ENCODE measurements at regions not wholly inside any gene's neighbourhood (a gene's known extent, or its start where the extent isn't known, plus 50 kb on each side); places are given as distances from the start of the nearest gene placed in this dataset.

DNA sequence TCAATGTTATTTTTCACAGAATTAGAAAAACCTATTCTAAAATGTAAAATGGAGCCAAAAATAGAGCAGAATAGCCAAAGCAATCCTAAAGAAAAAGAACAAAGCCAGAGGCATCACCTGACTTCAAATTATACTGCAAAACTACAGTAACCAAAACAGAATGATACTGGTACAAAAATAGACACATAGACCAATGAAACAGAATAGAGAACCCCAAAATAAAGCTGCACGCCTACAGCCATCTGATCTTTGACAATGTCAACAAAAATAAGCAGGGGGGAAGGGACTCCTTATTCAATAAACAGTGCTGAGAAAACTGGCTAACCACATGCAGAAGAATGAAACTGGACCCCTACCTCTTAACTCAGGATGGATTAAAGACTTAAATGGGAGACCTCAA, 65.8 kb upstream of the PDE4D start:
- peaks cover 3% of the 10 kb centered on the region for H3K4me1 ChIP-seq
- H3K27me3 ChIP-seq, result no peaks in the 10 kb centered on the region
- H3K36me3 ChIP-seq, result no peaks in the 10 kb centered on the region
- no peak overlapping the region for H3K27ac ChIP-seq
- TF ChIP-seq, protein P1, sequence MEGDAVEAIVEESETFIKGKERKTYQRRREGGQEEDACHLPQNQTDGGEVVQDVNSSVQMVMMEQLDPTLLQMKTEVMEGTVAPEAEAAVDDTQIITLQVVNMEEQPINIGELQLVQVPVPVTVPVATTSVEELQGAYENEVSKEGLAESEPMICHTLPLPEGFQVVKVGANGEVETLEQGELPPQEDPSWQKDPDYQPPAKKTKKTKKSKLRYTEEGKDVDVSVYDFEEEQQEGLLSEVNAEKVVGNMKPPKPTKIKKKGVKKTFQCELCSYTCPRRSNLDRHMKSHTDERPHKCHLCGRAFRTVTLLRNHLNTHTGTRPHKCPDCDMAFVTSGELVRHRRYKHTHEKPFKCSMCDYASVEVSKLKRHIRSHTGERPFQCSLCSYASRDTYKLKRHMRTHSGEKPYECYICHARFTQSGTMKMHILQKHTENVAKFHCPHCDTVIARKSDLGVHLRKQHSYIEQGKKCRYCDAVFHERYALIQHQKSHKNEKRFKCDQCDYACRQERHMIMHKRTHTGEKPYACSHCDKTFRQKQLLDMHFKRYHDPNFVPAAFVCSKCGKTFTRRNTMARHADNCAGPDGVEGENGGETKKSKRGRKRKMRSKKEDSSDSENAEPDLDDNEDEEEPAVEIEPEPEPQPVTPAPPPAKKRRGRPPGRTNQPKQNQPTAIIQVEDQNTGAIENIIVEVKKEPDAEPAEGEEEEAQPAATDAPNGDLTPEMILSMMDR (IDR thresholded peaks at IDR 0.05), result no peak
- TF ChIP-seq POLR2A (IDR thresholded peaks at IDR 0.05), result no peak
- TF ChIP-seq EP300 (IDR thresholded peaks at IDR 0.05), result no peak
- no peak for TF ChIP-seq POLR2AphosphoS5 (IDR thresholded peaks at IDR 0.05)
- no peak for DNase-seq (ENCODE audit: low spot score in 2 of 2)
- no peaks in the 10 kb centered on the region for H3K9me3 ChIP-seq
- H3K4me3 ChIP-seq, result no peak overlapping the region
- 91% methylated on average over 1 of the region's 1 CpG for WGBS

DNA sequence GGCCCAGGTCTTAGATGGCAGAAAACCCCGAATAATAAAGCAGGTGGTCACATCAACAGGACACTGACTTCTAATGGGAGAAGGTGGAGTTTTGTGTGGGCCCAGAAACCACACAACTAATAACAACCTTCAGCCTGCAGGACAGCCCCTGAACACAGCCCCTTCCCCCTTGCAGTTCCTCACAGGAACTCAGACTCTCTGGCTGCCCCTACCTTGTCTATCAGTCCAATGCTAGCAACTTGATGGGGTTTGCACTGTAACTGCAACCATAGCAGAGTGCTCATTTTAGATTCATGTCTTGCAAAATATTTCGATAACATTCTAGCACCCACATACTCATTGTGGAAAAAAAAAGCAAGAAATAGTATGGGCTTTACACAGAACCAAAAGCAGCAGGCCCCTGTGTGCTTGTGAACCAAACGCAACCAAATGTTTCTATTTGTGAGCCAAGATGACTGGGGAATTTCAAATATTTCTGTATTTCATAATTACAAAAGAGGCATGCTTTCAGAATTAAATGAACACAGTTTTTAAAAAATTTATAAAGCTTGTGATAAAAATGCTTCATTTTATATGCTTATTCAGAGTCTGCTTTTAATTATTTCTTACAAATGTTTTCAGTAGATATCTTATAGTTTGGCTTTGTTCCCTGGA, 62.7 kb upstream of the PDE4D start:
- no peaks in the 10 kb centered on the region for H3K9me3 ChIP-seq
- 70% methylated on average over 3 of the region's 3 CpGs for WGBS
- no peak overlapping the region for H3K27ac ChIP-seq
- no peak overlapping the region for H3K4me3 ChIP-seq
- H3K27me3 ChIP-seq, result no peaks in the 10 kb centered on the region
- no peaks in the 10 kb centered on the region for H3K36me3 ChIP-seq
- H3K4me1 ChIP-seq, result peaks cover 3% of the 10 kb centered on the region
- DNase-seq (ENCODE audit: low spot score in 2 of 2), result no peak
- TF ChIP-seq POLR2A (IDR thresholded peaks at IDR 0.05), result no peak
- no peak for TF ChIP-seq EP300 (IDR thresholded peaks at IDR 0.05)

DNA sequence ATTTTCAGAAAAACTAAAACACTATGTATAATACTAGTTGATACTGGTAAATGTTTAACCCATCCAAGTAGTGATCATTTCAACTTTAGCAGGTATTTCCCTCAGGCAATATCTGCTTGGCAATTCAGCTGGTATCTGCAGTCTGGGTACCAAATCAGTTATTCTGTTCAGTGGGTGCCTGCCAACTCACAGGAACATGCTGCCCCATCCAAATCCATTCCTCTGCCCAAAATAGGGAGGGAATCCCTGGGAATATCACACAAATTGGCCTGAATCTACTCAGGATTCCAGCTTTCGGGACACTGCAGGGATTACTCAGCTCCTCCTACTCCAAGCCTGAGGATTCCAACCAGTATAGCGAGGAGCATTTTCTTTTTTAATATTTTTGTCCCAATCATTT, 61.7 kb upstream of the PDE4D start:
- Histone ChIP-seq H3K27me3 (no peaks in the 10 kb centered on the region), H3K27ac (no peak overlapping the region), H3K4me3 (no peak overlapping the region), H3K4me1 (peaks cover 3% of the 10 kb centered on the region), H3K9me3 (no peaks in the 10 kb centered on the region), H3K36me3 (no peaks in the 10 kb centered on the region)
- WGBS, result 21% methylated on average over 2 of the region's 2 CpGs
- no peak for DNase-seq (ENCODE audit: low spot score in 2 of 2)
- TF ChIP-seq POLR2A (IDR thresholded peaks at IDR 0.05) (no peak), EP300 (IDR thresholded peaks at IDR 0.05) (no peak), POLR2AphosphoS5 (IDR thresholded peaks at IDR 0.05) (no peak)
- TF ChIP-seq, protein P1 (IDR thresholded peaks at IDR 0.05), result no peak

DNA sequence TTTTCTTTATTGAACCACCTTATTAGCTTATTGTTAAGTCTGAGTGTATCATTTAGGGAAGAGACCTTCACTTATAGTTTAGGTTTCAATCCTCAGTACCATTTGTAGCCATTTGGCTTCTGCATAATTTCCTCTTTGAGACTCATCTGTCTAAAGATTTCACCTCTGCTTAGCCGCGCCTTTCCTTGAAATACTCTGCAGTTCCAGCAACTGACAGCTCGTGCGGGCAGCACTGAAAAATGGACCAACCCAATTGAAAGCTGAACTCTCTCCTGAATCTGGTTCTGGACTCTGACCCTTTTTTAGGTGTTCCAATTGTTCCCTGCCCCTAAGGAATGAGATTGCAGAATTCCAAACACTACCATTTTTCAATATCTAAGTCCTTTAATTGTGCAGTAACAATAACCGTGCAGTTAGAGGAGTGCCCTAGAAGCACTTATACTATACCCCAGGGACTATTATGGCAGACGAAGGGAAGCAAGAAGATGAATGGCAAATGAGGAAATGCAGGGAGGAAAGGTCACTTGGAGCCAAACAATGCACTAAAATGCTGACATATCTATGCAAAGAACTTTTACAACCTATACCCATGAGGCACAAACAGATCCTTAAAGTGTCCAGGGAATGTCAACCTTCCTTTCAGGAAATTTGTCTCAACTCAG, 50.1 kb upstream of the PDE4D start:
- WGBS, result 77% methylated on average over 6 of the region's 6 CpGs
- TF ChIP-seq POLR2A (IDR thresholded peaks at IDR 0.05) (no peak), EP300 (IDR thresholded peaks at IDR 0.05) (no peak), POLR2AphosphoS5 (IDR thresholded peaks at IDR 0.05) (no peak)
- TF ChIP-seq, protein P1 (IDR thresholded peaks at IDR 0.05), result no peak
- no peak for DNase-seq (ENCODE audit: low spot score in 2 of 2)

More for the DNA sequence above, 50.1 kb upstream of the PDE4D start:
- no peaks in the 10 kb centered on the region for H3K27me3 ChIP-seq
- no peaks in the 10 kb centered on the region for H3K9me3 ChIP-seq
- no peaks in the 10 kb centered on the region for H3K4me1 ChIP-seq
- no peak overlapping the region for H3K27ac ChIP-seq
- no peak overlapping the region for H3K4me3 ChIP-seq
- H3K36me3 ChIP-seq, result no peaks in the 10 kb centered on the region

All from suprapubic skin (tissue), 4 donors.